BLaER1 treated with 17β-estradiol and CSF1 and Interleukin-3, amounts not matched to agents 10 nM and 100 nM (cell line): ENCODE measurements at regions not wholly inside any gene's neighbourhood (a gene's known extent, or its start where the extent isn't known, plus 50 kb on each side); places are given as distances from the start of the nearest gene placed in this dataset.
"Not testable (repeated sequence)": the region's sequence is repeated elsewhere in the genome, so short reads cannot be mapped to it uniquely, and the experiment has no call there.

ENCODE experiments used
- H3K27ac ChIP-seq, 11 experiments: shearing (Covaris generic); formaldehyde crosslinking; 2 replicates each; pipeline ENCODE4 v1.8.1; 2022
- H3K27me3 ChIP-seq, 11 experiments: shearing (Covaris generic); formaldehyde crosslinking; 2 replicates each; pipeline ENCODE4 v1.8.1; 2022
- H3K36me3 ChIP-seq, 11 experiments: shearing (Covaris generic); formaldehyde crosslinking; 2 replicates each; pipeline ENCODE4 v1.8.1; 2022
- H3K4me1 ChIP-seq, 10 experiments: shearing (Covaris generic); formaldehyde crosslinking; 2 replicates each; pipeline ENCODE4 v1.8.1; 2022
- H3K4me2 ChIP-seq, 11 experiments: shearing (Covaris generic); formaldehyde crosslinking; 2 replicates each; pipeline ENCODE4 v1.8.1; 2022
- H3K4me3 ChIP-seq, 10 experiments: shearing (Covaris generic); formaldehyde crosslinking; 2 replicates each; pipeline ENCODE4 v1.8.1; 2022
- H3K9ac ChIP-seq, 11 experiments: shearing (Covaris generic); formaldehyde crosslinking; 2 replicates each; pipeline ENCODE4 v1.8.1; 2022
- H3K9me3 ChIP-seq, 11 experiments: shearing (Covaris generic); formaldehyde crosslinking; replicated peaks in 1 of 11; 2 replicates each; pipeline ENCODE4 v1.8.1; 2022
- H4K20me1 ChIP-seq, 11 experiments: shearing (Covaris generic); formaldehyde crosslinking; 2 replicates each; pipeline ENCODE4 v1.8.1; 2022
- Cebpa-rat ChIP-seq, 11 experiments: shearing (Covaris generic); IDR thresholded peaks; 2 replicates each; pipeline ENCODE4 v1.8.1; 2022

- H3K27me3 ChIP-seq: no peaks in the 10 kb centered on the region
- H4K20me1 ChIP-seq: no peaks in the 10 kb centered on the region
- peaks cover 0 to 5% (median 1%) of the 10 kb centered on the region in 11 experiments; a peak in 4 of 22 replicates for H3K9me3 ChIP-seq
- peaks cover 10 to 49% (median 32%) of the 10 kb centered on the region in 10 experiments for H3K4me1 ChIP-seq
- no peaks in the 10 kb centered on the region for H3K36me3 ChIP-seq
- peak overlapping the region in 6 of 11 experiments; percentile 23 to 76 (median 58); a peak in 11 of 22 replicates for H3K27ac ChIP-seq
- peak overlapping the region in 7 of 11 experiments; percentile 30 to 86 (median 79); a peak in 11 of 22 replicates for H3K4me2 ChIP-seq
- H3K4me3 ChIP-seq: no peak overlapping the region
- TF ChIP-seq Cebpa-rat (IDR thresholded peaks at IDR 0.05): no peak
- no peak overlapping the region for H3K9ac ChIP-seq
Observed at GRCh38 chr1:26626994-26627393, 68.8 kb upstream of the ARID1A start.

GRCh38 chr1:26627954-26628353 is 67.9 kb upstream of the ARID1A start:
- no peaks in the 10 kb centered on the region for H3K27me3 ChIP-seq
- peak overlapping the region in 2 of 10 experiments; percentile 9 to 17; a peak in 1 of 20 replicates for H3K4me3 ChIP-seq
- H3K4me2 ChIP-seq: peak overlapping the region; percentile 13 to 86 (median 69); a peak in 21 of 22 replicates
- H3K27ac ChIP-seq: peak overlapping the region in 9 of 11 experiments; percentile 1 to 76 (median 62); a peak in 15 of 22 replicates
- no peak for TF ChIP-seq Cebpa-rat (IDR thresholded peaks at IDR 0.05)
- peak overlapping the region in 7 of 11 experiments; percentile 2 to 60 (median 50); a peak in 10 of 22 replicates for H3K9ac ChIP-seq
- H4K20me1 ChIP-seq: no peaks in the 10 kb centered on the region
- H3K4me1 ChIP-seq: peaks cover 10 to 48% (median 30%) of the 10 kb centered on the region in 10 experiments; a peak in 19 of 20 replicates
- H3K36me3 ChIP-seq: no peaks in the 10 kb centered on the region
- peaks cover 0 to 10% (median 8%) of the 10 kb centered on the region in 11 experiments; a peak in 7 of 22 replicates for H3K9me3 ChIP-seq

- no peak for TF ChIP-seq Cebpa-rat (IDR thresholded peaks at IDR 0.05)
- Histone ChIP-seq H3K27me3 (no peaks in the 10 kb centered on the region), H3K4me3 (no peak overlapping the region), H3K36me3 (no peaks in the 10 kb centered on the region), H3K9ac (no peak overlapping the region), H3K9me3 (peaks cover 0 to 10% (median 8%) of the 10 kb centered on the region in 11 experiments; a peak in 7 of 22 replicates), H3K4me2 (no peak overlapping the region), H4K20me1 (no peaks in the 10 kb centered on the region), H3K27ac (no peak overlapping the region), H3K4me1 (peaks cover 18 to 55% (median 35%) of the 10 kb centered on the region in 10 experiments; a peak in 19 of 20 replicates)
Observed at GRCh38 chr1:26630634-26631033, 65.2 kb upstream of the ARID1A start.

- not testable (repeated sequence) for H3K9ac ChIP-seq
Observed at GRCh38 chr1:26635800-26636199, 60.0 kb upstream of the ARID1A start.

GRCh38 chr1:26645734-26646133 is 50.1 kb upstream of the ARID1A start:
- Histone ChIP-seq H3K27me3 (no peaks in the 10 kb centered on the region), H3K9me3 (no peaks in the 10 kb centered on the region), H3K4me3 (no peak overlapping the region), H3K27ac (no peak overlapping the region), H3K4me2 (peak overlapping the region in 3 of 11 experiments; percentile 4 to 27 (median 19); a peak in 3 of 22 replicates), H4K20me1 (no peaks in the 10 kb centered on the region), H3K4me1 (peaks cover 0 to 25% (median 6%) of the 10 kb centered on the region in 10 experiments; a peak in 10 of 20 replicates), H3K9ac (no peak overlapping the region), H3K36me3 (no peaks in the 10 kb centered on the region)
- no peak for TF ChIP-seq Cebpa-rat (IDR thresholded peaks at IDR 0.05)

More at GRCh38 chr1:26635800-26636199, 60.0 kb upstream of the ARID1A start:
- peaks cover 8 to 47% (median 38%) of the 10 kb centered on the region in 10 experiments; a peak in 19 of 20 replicates for H3K4me1 ChIP-seq
- H3K9me3 ChIP-seq, H3K4me2 ChIP-seq, H3K36me3 ChIP-seq, H3K4me3 ChIP-seq, H3K27ac ChIP-seq, H4K20me1 ChIP-seq, H3K27me3 ChIP-seq: not testable (repeated sequence)
